Astrocyte (in vitro differentiated cells and primary cell): ENCODE measurements at regions not wholly inside any gene's neighbourhood (a gene's known extent, or its start where the extent isn't known, plus 50 kb on each side); places are given as distances from the start of the nearest gene placed in this dataset.

Source experiments
- DNase-seq: peaks from one replicate; pipeline ENCODE4 v3.0.0-alpha.2; 2010; ENCODE audit warnings: low read depth
- FAIRE-seq: peaks from 2 replicates; lab custom pipeline; 2011; peaks lifted over from hg19 to GRCh38; lab: Jason Lieb, UNC
- H2AFZ ChIP-seq: 2 replicates; pipeline ENCODE4 v1.6.0; 2012; ENCODE audit warnings: low read depth, low read length, inconsistent platforms
- H3K27ac ChIP-seq: 2 replicates; pipeline ENCODE4 v1.5.1; 2011; ENCODE audit warnings: low read depth, low read length, inconsistent platforms
- H3K27me3 ChIP-seq: 2 replicates; pipeline ENCODE4 v1.6.0; 2011; ENCODE audit warnings: low read length, inconsistent platforms; ENCODE audit not compliant: insufficient read depth
- H3K36me3 ChIP-seq: 2 replicates; pipeline ENCODE4 v1.5.1; 2011; ENCODE audit warnings: low read length, inconsistent platforms; ENCODE audit not compliant: insufficient read depth
- H3K4me1 ChIP-seq: 2 replicates; pipeline ENCODE4 v1.5.1; 2011; ENCODE audit warnings: low read length, inconsistent platforms; ENCODE audit not compliant: insufficient read depth
- H3K4me2 ChIP-seq: 2 replicates; pipeline ENCODE4 v1.6.0; 2012; ENCODE audit warnings: low read length, inconsistent platforms
- H3K4me3 ChIP-seq: 2 replicates; pipeline ENCODE4 v1.5.1; 2011; ENCODE audit warnings: low read depth, mild to moderate bottlenecking, low read length, inconsistent platforms; ENCODE audit not compliant: insufficient read depth
- H3K79me2 ChIP-seq: 2 replicates; pipeline ENCODE4 v1.6.0; 2012; ENCODE audit warnings: mild to moderate bottlenecking, low read length, inconsistent platforms; ENCODE audit not compliant: insufficient read depth
- H3K9ac ChIP-seq: 2 replicates; pipeline ENCODE4 v1.6.0; 2012; ENCODE audit warnings: mild to moderate bottlenecking, low read length, inconsistent platforms
- H3K9me3 ChIP-seq: 2 replicates; pipeline ENCODE4 v1.5.1; 2012; ENCODE audit warnings: low read depth, mild to moderate bottlenecking, low read length, inconsistent platforms; ENCODE audit not compliant: insufficient read depth
- H4K20me1 ChIP-seq: 2 replicates; pipeline ENCODE4 v1.6.0; 2012; ENCODE audit warnings: low read length, inconsistent platforms; ENCODE audit not compliant: insufficient read depth
- H3K27ac Mint-ChIP-seq: one replicate; pipeline ENCODE4 v1.8.0; 2021; ENCODE audit warnings: mild to moderate bottlenecking, mixed read lengths; ENCODE audit not compliant: unreplicated experiment
- H3K27me3 Mint-ChIP-seq: one replicate; pipeline ENCODE4 v1.8.0; 2021; ENCODE audit warnings: low read depth, mixed read lengths; ENCODE audit not compliant: unreplicated experiment
- H3K36me3 Mint-ChIP-seq: one replicate; pipeline ENCODE4 v1.8.0; 2021; ENCODE audit warnings: low read depth, mixed read lengths; ENCODE audit not compliant: unreplicated experiment
- H3K4me1 Mint-ChIP-seq: one replicate; pipeline ENCODE4 v1.8.0; 2021; ENCODE audit warnings: low read depth, mixed read lengths; ENCODE audit not compliant: unreplicated experiment
- H3K4me3 Mint-ChIP-seq: one replicate; pipeline ENCODE4 v1.8.0; 2021; ENCODE audit warnings: mild to moderate bottlenecking, moderate library complexity, mixed read lengths; ENCODE audit not compliant: unreplicated experiment
- H3K9me3 Mint-ChIP-seq: one replicate; pipeline ENCODE4 v1.8.0; 2021; ENCODE audit warnings: mild to moderate bottlenecking, mixed read lengths; ENCODE audit not compliant: unreplicated experiment
- EZH2 ChIP-seq: IDR thresholded peaks from 2 replicates; pipeline ENCODE4 v1.6.1; 2012; ENCODE audit warnings: mild to moderate bottlenecking, low read length, inconsistent platforms; ENCODE audit not compliant: insufficient read depth
- TF ChIP-seq, protein P1 (sequence below): IDR thresholded peaks from 2 replicates; pipeline ENCODE4 v1.5.1; 2011; ENCODE audit warnings: low read depth, mild to moderate bottlenecking, inconsistent platforms, low read length, moderate library complexity; ENCODE audit not compliant: insufficient read depth

DNA sequence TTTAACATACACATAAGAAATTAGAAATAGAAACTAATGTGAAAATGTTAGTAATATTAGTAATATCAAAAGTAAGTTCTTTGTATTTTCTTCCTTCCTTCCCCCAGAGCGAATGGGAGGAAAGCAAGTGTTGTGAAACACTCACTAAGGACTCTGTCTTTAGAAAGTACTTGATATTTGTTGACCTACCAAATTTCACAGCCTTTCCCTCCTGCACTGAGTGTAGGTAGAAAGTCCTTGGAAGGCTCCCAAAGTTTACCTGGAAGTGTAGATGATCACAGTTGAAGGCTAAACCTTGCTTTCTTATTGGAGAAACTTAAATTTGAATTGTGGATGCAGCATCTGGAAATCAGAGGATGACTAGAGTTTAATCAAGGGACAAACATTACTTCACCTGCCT is 1459.5 kb upstream of the SPRY2 start:
- no peaks in the 10 kb centered on the region for H3K9me3 ChIP-seq
- Mint-ChIP-seq H3K27ac (no peak overlapping the region), H3K4me3 (no peak overlapping the region), H3K27me3 (no peaks in the 10 kb centered on the region), H3K4me1 (no peaks in the 10 kb centered on the region), H3K36me3 (no peaks in the 10 kb centered on the region), H3K9me3 (no peaks in the 10 kb centered on the region)
- H3K4me1 ChIP-seq = no peaks in the 10 kb centered on the region
- TF ChIP-seq, protein P1, sequence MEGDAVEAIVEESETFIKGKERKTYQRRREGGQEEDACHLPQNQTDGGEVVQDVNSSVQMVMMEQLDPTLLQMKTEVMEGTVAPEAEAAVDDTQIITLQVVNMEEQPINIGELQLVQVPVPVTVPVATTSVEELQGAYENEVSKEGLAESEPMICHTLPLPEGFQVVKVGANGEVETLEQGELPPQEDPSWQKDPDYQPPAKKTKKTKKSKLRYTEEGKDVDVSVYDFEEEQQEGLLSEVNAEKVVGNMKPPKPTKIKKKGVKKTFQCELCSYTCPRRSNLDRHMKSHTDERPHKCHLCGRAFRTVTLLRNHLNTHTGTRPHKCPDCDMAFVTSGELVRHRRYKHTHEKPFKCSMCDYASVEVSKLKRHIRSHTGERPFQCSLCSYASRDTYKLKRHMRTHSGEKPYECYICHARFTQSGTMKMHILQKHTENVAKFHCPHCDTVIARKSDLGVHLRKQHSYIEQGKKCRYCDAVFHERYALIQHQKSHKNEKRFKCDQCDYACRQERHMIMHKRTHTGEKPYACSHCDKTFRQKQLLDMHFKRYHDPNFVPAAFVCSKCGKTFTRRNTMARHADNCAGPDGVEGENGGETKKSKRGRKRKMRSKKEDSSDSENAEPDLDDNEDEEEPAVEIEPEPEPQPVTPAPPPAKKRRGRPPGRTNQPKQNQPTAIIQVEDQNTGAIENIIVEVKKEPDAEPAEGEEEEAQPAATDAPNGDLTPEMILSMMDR = no peak
- TF ChIP-seq EZH2 = no peak
- H3K27ac ChIP-seq = no peak overlapping the region
- H3K27me3 ChIP-seq = no peaks in the 10 kb centered on the region
- no peak overlapping the region for H2AFZ ChIP-seq
- no peak overlapping the region for H3K4me2 ChIP-seq
- no peak overlapping the region for H3K4me3 ChIP-seq
- DNase-seq (no peak), FAIRE-seq (no peak)
- no peak overlapping the region for H3K9ac ChIP-seq
- no peaks in the 10 kb centered on the region for H3K79me2 ChIP-seq
- H3K36me3 ChIP-seq = no peaks in the 10 kb centered on the region
- H4K20me1 ChIP-seq = no peaks in the 10 kb centered on the region

DNA sequence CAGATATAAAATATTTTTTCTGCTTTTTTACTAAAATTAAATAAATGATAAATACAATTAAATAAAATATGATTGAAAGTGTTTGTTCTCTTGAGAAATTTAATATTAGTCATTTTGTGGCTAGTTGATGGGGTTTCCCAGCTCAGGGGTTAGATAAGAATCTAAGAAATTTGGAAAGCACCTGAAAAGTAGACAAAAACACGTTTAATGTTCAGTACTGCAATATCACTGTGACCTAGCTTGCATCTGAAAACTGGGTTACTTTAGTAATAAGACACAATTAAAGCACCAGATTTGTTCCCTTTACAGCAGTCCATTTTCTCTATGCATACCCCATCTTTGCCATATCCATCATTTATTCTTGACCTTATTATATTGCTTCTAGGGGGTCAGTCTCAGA is 1454.8 kb upstream of the SPRY2 start:
- no peaks in the 10 kb centered on the region for H4K20me1 ChIP-seq
- no peaks in the 10 kb centered on the region for H3K79me2 ChIP-seq
- Mint-ChIP-seq H3K9me3 (no peaks in the 10 kb centered on the region), H3K27ac (no peak overlapping the region), H3K27me3 (no peaks in the 10 kb centered on the region), H3K36me3 (no peaks in the 10 kb centered on the region), H3K4me3 (no peak overlapping the region), H3K4me1 (no peaks in the 10 kb centered on the region)
- no peaks in the 10 kb centered on the region for H3K27me3 ChIP-seq
- TF ChIP-seq, protein P1 = no peak
- TF ChIP-seq EZH2 = no peak
- H3K9ac ChIP-seq = no peak overlapping the region
- H3K9me3 ChIP-seq = no peaks in the 10 kb centered on the region
- DNase-seq (no peak), FAIRE-seq (no peak)
- no peak overlapping the region for H3K27ac ChIP-seq
- H3K4me3 ChIP-seq = no peak overlapping the region
- no peaks in the 10 kb centered on the region for H3K36me3 ChIP-seq
- H3K4me2 ChIP-seq = no peak overlapping the region
- H2AFZ ChIP-seq = no peak overlapping the region
- no peaks in the 10 kb centered on the region for H3K4me1 ChIP-seq

DNA sequence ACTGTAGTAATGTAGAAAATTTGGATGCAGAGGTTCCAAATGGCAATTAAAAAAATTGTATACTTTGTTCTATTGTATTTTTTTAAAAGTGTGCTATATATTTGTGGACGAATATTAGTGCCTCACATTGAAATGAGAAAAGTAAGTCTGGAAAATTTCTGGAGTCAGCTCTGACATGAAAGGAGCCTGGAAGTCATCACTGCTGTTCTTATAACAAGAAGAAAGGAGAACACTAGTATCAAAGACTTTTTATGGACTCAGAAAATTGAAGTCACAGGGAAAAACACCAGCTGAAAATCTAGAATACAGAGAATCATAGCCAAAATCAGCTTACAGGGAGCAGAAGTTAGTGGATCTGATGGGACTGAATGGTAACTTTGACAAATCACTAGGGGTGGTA is 1450.7 kb upstream of the SPRY2 start:
- H3K27ac Mint-ChIP-seq = no peak overlapping the region
- Histone ChIP-seq H3K27ac (no peak overlapping the region), H3K4me2 (no peak overlapping the region), H2AFZ (no peak overlapping the region), H3K9me3 (no peaks in the 10 kb centered on the region), H3K79me2 (no peaks in the 10 kb centered on the region), H3K4me1 (no peaks in the 10 kb centered on the region), H3K9ac (no peak overlapping the region), H3K36me3 (no peaks in the 10 kb centered on the region), H3K27me3 (no peaks in the 10 kb centered on the region), H3K4me3 (no peak overlapping the region), H4K20me1 (no peaks in the 10 kb centered on the region)
- peaks cover 2% of the 10 kb centered on the region for H3K9me3 Mint-ChIP-seq
- H3K36me3 Mint-ChIP-seq = no peaks in the 10 kb centered on the region
- DNase-seq (no peak), FAIRE-seq (no peak)
- no peaks in the 10 kb centered on the region for H3K4me1 Mint-ChIP-seq
- no peak overlapping the region for H3K4me3 Mint-ChIP-seq
- TF ChIP-seq, protein P1 = no peak
- TF ChIP-seq EZH2 = no peak
- no peaks in the 10 kb centered on the region for H3K27me3 Mint-ChIP-seq
